SKM-1 (cell line): ENCODE measurements at regions not wholly inside any gene's neighbourhood (a gene's known extent, or its start where the extent isn't known, plus 50 kb on each side); places are given as distances from the start of the nearest gene placed in this dataset.
"Not testable (repeated sequence)": the region's sequence is repeated elsewhere in the genome, so short reads cannot be mapped to it uniquely, and the experiment has no call there.

Experiments used
- DNase-seq: peaks from one replicate; lab custom pipeline; 2025; ENCODE audit not compliant: unreplicated experiment; lab: John Stamatoyannopoulos, UW

GRCh38 chr6:146980900-146981329, 223.3 kb upstream of the STXBP5 start:
- DNase-seq = no peak

GRCh38 chr6:146981981-146982380, 222.2 kb upstream of the STXBP5 start:
- no peak for DNase-seq

GRCh38 chr6:146984251-146984924, 219.8 kb upstream of the STXBP5 start:
- DNase-seq = no peak

GRCh38 chr6:146985111-146985510, 219.1 kb upstream of the STXBP5 start:
- DNase-seq = no peak

GRCh38 chr6:146985966-146986365, 218.3 kb upstream of the STXBP5 start:
- DNase-seq = no peak

GRCh38 chr6:146987938-146988337, 216.3 kb upstream of the STXBP5 start:
- not testable (repeated sequence) for DNase-seq

GRCh38 chr6:146989860-146990259, 214.4 kb upstream of the STXBP5 start:
- no peak for DNase-seq

- no peak for DNase-seq
Observed at GRCh38 chr6:146990284-146990683, 213.9 kb upstream of the STXBP5 start.

- DNase-seq = no peak
Observed at GRCh38 chr6:146990821-146991798, 213.1 kb upstream of the STXBP5 start.

- DNase-seq = no peak
Observed at GRCh38 chr6:146997062-146997461, 207.2 kb upstream of the STXBP5 start.

- no peak for DNase-seq
Observed at GRCh38 chr6:146999766-147000165, 204.5 kb upstream of the STXBP5 start.

GRCh38 chr6:147000545-147001488, 203.4 kb upstream of the STXBP5 start:
- DNase-seq = no peak

GRCh38 chr6:147001621-147002020, 202.6 kb upstream of the STXBP5 start:
- DNase-seq = no peak

GRCh38 chr6:147003186-147003585, 201.0 kb upstream of the STXBP5 start:
- no peak for DNase-seq

- DNase-seq = no peak
Observed at GRCh38 chr6:147005499-147005898, 198.7 kb upstream of the STXBP5 start.

- no peak for DNase-seq
Observed at GRCh38 chr6:147007441-147007840, 196.8 kb upstream of the STXBP5 start.

- no peak for DNase-seq
Observed at GRCh38 chr6:147009358-147009757, 194.9 kb upstream of the STXBP5 start.

- no peak for DNase-seq
Observed at GRCh38 chr6:147015674-147016073, 188.5 kb upstream of the STXBP5 start.

GRCh38 chr6:147016440-147016839, 187.8 kb upstream of the STXBP5 start:
- no peak for DNase-seq

GRCh38 chr6:147017153-147017552, 187.1 kb upstream of the STXBP5 start:
- no peak for DNase-seq

- no peak for DNase-seq
Observed at GRCh38 chr6:147019001-147019400, 185.2 kb upstream of the STXBP5 start.
